ENCODE measurements at regions not wholly inside any gene's neighbourhood (a gene's known extent, or its start where the extent isn't known, plus 50 kb on each side); places are given as distances from the start of the nearest gene placed in this dataset.

DNA sequence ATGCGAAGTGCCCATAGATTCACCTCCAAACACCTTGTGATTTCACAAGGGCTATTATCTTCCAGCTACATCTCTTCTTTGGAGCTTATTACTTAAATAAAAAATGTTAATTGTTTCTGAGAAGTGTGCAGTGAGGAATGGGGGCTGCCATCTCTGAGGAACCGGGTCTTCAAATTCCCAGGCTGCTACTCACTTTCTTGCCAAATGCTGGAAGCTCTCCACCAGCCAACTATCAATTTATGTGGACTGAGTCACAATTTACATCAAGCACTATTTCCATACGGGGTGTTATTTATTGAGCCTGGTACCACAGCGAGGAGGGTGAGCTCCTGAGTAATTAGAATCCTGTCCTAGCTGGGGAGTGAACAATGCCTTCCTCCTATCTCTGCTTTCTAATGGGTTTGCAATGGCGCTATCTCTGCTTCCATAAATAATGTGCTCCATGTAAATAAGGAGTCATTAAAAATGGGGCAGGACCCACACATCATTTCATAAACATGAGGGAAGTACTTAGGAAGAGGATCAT, 898.3 kb downstream of the VRK1 start:
- Histone ChIP-seq H3K36me3 (ENCODE audit: control insufficient read depth, insufficient read depth, low read length) (no peaks in the 10 kb centered on the region), H3K14ac (replicated peaks; ENCODE audit: low read depth, low read length) (no peak overlapping the region), H4K8ac (ENCODE audit: low read depth in 2 of 2, low read length in 2 of 2) (no peak overlapping the region), H3K18ac (ENCODE audit: low read depth, low read length) (no peak overlapping the region), H3K4me1 (ENCODE audit: control insufficient read depth, insufficient read depth, low read length) (no peaks in the 10 kb centered on the region), H2BK20ac (ENCODE audit: low read depth, low read length) (no peak overlapping the region), H4K20me1 (ENCODE audit: insufficient read depth, low read length) (no peaks in the 10 kb centered on the region), H2AFZ (replicated peaks; ENCODE audit: low read length, poor library complexity) (no peak overlapping the region), H3K4me3 (ENCODE audit: insufficient read depth, low read depth, low read length) (no peak overlapping the region), H3K79me1 (ENCODE audit: low read depth in 1 of 2, low read length in 2 of 2) (no peaks in the 10 kb centered on the region), H3K23ac (ENCODE audit: low read depth, low read length) (no peak overlapping the region), H3K4ac (ENCODE audit: low read depth, low read length) (no peak overlapping the region), H2BK120ac (ENCODE audit: low read depth, low read length) (no peak overlapping the region), H3K9ac (ENCODE audit: low read depth, low read length) (no peak overlapping the region), H3K27ac (ENCODE audit: insufficient read depth, low read length) (no peak overlapping the region), H2AK9ac (replicated peaks; ENCODE audit: low read depth, low read length, poor library complexity) (no peak overlapping the region), H3K9me1 (ENCODE audit: insufficient read depth, low read length) (no peaks in the 10 kb centered on the region), H2BK5ac (ENCODE audit: low read depth, low read length, poor library complexity, severe bottlenecking) (no peak overlapping the region), H3K9me3 (ENCODE audit: control insufficient read depth, insufficient read depth, low read length) (peaks cover 45% of the 10 kb centered on the region), H2BK15ac (ENCODE audit: low read depth, low read length) (no peak overlapping the region), H3K56ac (ENCODE audit: extremely low read depth, insufficient read depth, low read length) (no peak overlapping the region), H4K91ac (ENCODE audit: insufficient read depth, low read depth, low read length) (no peak overlapping the region), H2AK5ac (ENCODE audit: low read depth, low read length) (no peak overlapping the region), H3K27me3 (ENCODE audit: control insufficient read depth, insufficient read depth, low read length) (no peaks in the 10 kb centered on the region), H4K5ac (ENCODE audit: low read depth, low read length) (no peak overlapping the region), H3K4me2 (ENCODE audit: low read depth, low read length) (no peak overlapping the region)
- intact Hi-C loops (cut with micrococcal nuclease), result no loop called here
- no peak for TF ChIP-seq POLR2A (IDR thresholded peaks at IDR 0.05; ENCODE audit: low read depth, low read length)
- TF ChIP-seq BHLHE40 (IDR thresholded peaks at IDR 0.05; ENCODE audit: low read depth, low read length), result no peak
- no peak for TF ChIP-seq RCOR1 (IDR thresholded peaks at IDR 0.05; ENCODE audit: insufficient replicate concordance, low read length)
- no peak for TF ChIP-seq USF2 (IDR thresholded peaks at IDR 0.05; ENCODE audit: low read depth, low read length)
- no peak for TF ChIP-seq CHD1 (IDR thresholded peaks at IDR 0.05; ENCODE audit: low read depth, low read length)
- no peak for TF ChIP-seq MXI1 (IDR thresholded peaks at IDR 0.05; ENCODE audit: borderline replicate concordance, low read depth, low read length)
- no peak for TF ChIP-seq MAFK (IDR thresholded peaks at IDR 0.05; ENCODE audit: low read depth, low read length)
- no peak for TF ChIP-seq MAZ (IDR thresholded peaks at IDR 0.05; ENCODE audit: borderline replicate concordance, low read depth, low read length)
- no peak for TF ChIP-seq SMC3 (IDR thresholded peaks at IDR 0.05; ENCODE audit: low read depth, low read length)
- no peak for TF ChIP-seq RAD21 (IDR thresholded peaks at IDR 0.05; ENCODE audit: low read length)
- CTCF ChIA-PET, result no interaction called here
- WGBS, 2 experiments (ENCODE audit: extremely low coverage in 2 of 2, insufficient read length in 1 of 2), result no CpG with 5 or more reads among the region's 5 CpGs
- in situ Hi-C loops (cut with MboI; ENCODE audit: low sequenced_read_pairs), result no loop called here
- ATAC-seq (ENCODE audit: low read depth) (no peak), DNase-seq (no peak)
- BruUV-seq (replicated peaks), result no TSS peak
- POLR2A ChIA-PET (ENCODE audit: unreplicated experiment), result no interaction called here
- dilution Hi-C loops (cut with HindIII; ENCODE audit: low sequenced_read_pairs, unreplicated experiment), result no loop called here

Measured in IMR-90 (cell line).